ENCODE measurements at regions not wholly inside any gene's neighbourhood (a gene's known extent, or its start where the extent isn't known, plus 50 kb on each side); places are given as distances from the start of the nearest gene placed in this dataset.

DNA sequence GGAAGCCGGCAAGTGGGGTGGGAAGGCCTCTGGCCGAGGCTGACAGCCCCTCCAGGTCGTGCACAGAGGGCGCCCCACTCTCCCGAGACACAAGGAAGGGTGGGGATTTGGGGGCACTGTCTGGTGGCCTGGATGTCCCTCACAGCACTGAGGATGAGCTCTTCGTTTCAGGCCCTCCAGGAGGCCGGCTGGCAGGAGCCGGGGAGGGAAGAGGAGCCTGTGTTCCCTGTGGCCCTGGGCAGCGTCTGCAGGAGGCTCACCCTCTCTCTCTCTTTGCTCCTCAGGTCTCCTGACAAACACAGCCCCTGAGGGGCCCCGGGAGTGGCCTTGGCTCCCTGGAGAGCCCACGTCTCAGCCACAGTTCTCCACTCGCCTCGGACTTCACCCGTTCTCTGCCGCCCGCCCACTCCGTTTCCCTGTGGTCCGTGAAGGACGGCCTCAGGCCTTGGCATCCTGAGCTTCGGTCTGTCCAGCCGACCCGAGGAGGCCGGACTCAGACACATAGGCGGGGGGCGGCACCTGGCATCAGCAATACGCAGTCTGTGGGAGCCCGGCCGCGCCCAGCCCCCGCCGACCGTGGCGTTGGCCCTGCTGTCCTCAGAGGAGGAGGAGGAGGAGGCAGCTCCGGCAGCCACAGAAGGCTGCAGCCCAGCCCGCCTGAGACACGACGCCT is 1078.0 kb downstream of the BRD1 start:
- POLR2A ChIA-PET = no interaction called here
- no peak overlapping the region for H3K4me3 ChIP-seq (ENCODE audit: low read depth, low read length)
- H3K36me3 ChIP-seq (ENCODE audit: control insufficient read depth, insufficient read depth, low read length) = no peaks in the 10 kb centered on the region
- no peak for DNase-seq (ENCODE audit: low read depth)
- CTCF ChIA-PET = interaction anchor here (1.0 kb wide), 1 partner anchor 26 kb away, joined by 3 read pairs; no protein-coding TSS in a partner anchor
- TF ChIP-seq, protein P1, sequence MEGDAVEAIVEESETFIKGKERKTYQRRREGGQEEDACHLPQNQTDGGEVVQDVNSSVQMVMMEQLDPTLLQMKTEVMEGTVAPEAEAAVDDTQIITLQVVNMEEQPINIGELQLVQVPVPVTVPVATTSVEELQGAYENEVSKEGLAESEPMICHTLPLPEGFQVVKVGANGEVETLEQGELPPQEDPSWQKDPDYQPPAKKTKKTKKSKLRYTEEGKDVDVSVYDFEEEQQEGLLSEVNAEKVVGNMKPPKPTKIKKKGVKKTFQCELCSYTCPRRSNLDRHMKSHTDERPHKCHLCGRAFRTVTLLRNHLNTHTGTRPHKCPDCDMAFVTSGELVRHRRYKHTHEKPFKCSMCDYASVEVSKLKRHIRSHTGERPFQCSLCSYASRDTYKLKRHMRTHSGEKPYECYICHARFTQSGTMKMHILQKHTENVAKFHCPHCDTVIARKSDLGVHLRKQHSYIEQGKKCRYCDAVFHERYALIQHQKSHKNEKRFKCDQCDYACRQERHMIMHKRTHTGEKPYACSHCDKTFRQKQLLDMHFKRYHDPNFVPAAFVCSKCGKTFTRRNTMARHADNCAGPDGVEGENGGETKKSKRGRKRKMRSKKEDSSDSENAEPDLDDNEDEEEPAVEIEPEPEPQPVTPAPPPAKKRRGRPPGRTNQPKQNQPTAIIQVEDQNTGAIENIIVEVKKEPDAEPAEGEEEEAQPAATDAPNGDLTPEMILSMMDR (IDR thresholded peaks at IDR 0.05; ENCODE audit: insufficient read depth, low read depth, low read length) = no peak
- no peaks in the 10 kb centered on the region for H3K27me3 ChIP-seq (ENCODE audit: control insufficient read depth, insufficient read depth, low read length)

DNA sequence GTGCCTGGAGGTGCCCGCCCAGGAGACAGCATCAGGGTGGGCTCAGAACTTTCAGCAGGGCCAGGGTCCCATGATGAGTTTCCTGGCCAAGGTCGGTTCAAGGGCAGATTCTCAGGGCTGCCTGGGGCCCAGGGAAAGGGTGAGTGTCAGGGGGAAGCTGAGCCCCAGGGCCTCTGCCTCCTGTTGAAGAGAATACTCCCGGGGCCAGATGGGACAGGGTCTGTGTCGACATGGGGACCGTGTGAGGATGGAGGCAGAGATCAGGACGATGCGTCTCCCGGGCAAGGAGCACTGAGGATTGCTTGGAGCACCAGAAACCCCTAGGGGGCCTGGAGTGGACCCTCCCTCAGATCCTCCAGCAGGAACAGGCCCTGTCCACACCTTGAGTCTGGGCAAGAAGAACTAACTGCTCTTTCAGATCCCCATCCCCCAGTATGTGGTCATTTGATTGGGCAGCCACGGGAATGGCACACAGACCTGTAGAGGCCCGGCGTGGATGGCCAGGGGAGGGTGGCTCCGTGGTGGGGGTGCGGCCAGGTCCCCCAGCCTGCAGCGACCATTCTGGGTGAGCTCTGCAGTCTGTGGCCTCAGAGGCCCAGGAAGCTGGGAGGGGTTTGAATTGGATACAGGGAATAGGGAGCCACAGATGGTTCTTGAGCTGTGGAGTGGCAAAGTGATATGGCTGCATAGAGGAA is 1078.7 kb downstream of the BRD1 start:
- no peaks in the 10 kb centered on the region for H3K36me3 ChIP-seq (ENCODE audit: control insufficient read depth, insufficient read depth, low read length)
- ChIA-PET POLR2A (no interaction called here), CTCF (interaction anchor here (1.0 kb wide), 1 partner anchor 27 kb away, joined by 3 read pairs; no protein-coding TSS in a partner anchor)
- no peak overlapping the region for H3K4me3 ChIP-seq (ENCODE audit: low read depth, low read length)
- no peak for DNase-seq (ENCODE audit: low read depth)
- TF ChIP-seq, protein P1 (IDR thresholded peaks at IDR 0.05; ENCODE audit: insufficient read depth, low read depth, low read length) = no peak
- H3K27me3 ChIP-seq (ENCODE audit: control insufficient read depth, insufficient read depth, low read length) = no peaks in the 10 kb centered on the region

DNA sequence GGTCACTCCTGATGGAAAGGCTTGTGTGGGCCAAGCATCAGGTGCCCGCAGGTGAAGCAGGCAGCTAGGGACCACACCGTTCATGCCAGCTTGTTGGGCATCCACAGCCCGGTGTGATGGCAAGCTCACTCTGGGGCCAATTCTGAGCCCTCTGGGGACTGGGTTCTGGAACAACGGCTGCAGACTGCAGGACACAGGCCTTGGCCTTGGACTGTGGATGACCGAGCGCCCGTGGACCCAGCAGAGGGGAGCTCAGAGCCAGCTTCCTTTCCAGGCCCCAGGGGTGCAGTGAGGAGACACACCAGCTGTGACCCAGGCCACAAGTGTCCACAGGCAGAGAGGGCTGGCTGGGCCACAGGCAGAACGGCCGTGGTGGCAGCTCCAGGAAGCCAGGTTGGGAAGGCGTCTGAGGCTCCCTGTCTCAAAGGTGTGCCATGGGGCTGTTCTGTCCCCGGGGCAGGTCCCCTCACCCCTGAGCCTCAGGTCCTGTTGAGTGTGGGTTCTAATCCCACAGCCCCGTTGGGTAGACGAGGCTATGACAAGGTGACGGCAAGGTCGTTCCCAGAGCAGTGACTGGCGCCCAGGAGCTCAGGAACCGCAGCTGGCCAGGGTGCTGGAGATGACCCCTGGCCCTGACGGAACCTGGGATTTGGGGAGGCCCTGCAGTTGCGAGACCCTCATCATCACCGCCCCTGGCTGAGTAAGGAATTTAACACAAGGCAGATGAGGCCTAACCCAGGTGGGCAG is 1079.4 kb downstream of the BRD1 start:
- CTCF ChIA-PET = no interaction called here
- Histone ChIP-seq H3K36me3 (ENCODE audit: control insufficient read depth, insufficient read depth, low read length) (no peaks in the 10 kb centered on the region), H3K4me3 (ENCODE audit: low read depth, low read length) (no peak overlapping the region), H3K27me3 (ENCODE audit: control insufficient read depth, insufficient read depth, low read length) (no peaks in the 10 kb centered on the region)
- TF ChIP-seq, protein P1 (IDR thresholded peaks at IDR 0.05; ENCODE audit: insufficient read depth, low read depth, low read length) = no peak
- no peak for DNase-seq (ENCODE audit: low read depth)
- POLR2A ChIA-PET = no interaction called here

DNA sequence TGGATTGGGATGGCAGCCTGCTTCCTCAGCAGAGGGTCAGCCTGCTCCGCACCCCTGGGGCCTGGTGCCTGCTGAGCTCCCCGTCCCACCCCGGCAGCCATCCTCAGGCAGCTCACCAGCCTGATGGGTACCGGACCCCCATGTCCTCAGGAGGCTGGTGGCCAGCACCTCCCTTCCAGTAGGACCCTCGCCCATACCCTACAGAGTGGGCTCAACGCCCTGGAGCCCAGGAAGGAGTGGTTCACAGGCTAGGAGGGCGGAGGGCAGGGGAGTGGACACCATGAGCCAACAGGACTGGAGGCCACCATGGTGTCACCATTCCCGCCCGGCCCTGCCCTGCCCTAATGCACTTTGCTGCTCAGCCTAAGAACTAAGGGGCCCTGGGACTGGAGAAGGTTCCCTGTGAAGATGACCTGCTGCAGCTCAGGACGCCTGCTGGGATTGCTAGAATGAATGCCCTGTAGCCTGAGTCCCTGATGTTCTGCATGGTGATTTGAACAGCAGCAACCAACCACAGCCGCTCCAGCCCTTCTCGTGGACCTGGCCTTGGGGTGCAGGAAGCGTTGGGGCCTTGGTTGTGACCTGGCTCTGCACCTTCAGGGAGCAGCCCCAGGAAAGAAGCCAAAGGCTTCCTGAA is 1080.8 kb downstream of the BRD1 start:
- no peak for DNase-seq (ENCODE audit: low read depth)
- Histone ChIP-seq H3K27me3 (ENCODE audit: control insufficient read depth, insufficient read depth, low read length) (no peaks in the 10 kb centered on the region), H3K4me3 (ENCODE audit: low read depth, low read length) (no peak overlapping the region), H3K36me3 (ENCODE audit: control insufficient read depth, insufficient read depth, low read length) (no peaks in the 10 kb centered on the region)
- ChIA-PET POLR2A (no interaction called here), CTCF (no interaction called here)
- TF ChIP-seq, protein P1 (IDR thresholded peaks at IDR 0.05; ENCODE audit: insufficient read depth, low read depth, low read length) = no peak

Measured in BJ (cell line).